ENCODE measurements at regions not wholly inside any gene's neighbourhood (a gene's known extent, or its start where the extent isn't known, plus 50 kb on each side); places are given as distances from the start of the nearest gene placed in this dataset.

- Histone ChIP-seq H3K79me2 (ENCODE audit: insufficient read depth, low read length) (no peaks in the 10 kb centered on the region), H4K20me1 (ENCODE audit: insufficient read depth, low read length) (no peaks in the 10 kb centered on the region), H3K4me2 (replicated peaks; ENCODE audit: extremely low read depth, low read length, poor library complexity, severe bottlenecking) (no peak overlapping the region), H2AFZ (ENCODE audit: insufficient read depth, low read depth, low read length, poor library complexity, severe bottlenecking) (no peak overlapping the region), H3K4me1 (ENCODE audit: control insufficient read depth in 1 of 2, insufficient read depth in 2 of 2, low read length in 2 of 2) (no peaks in the 10 kb centered on the region), H3K4me3 (replicated peaks in 1 of 3; ENCODE audit: low read depth in 2 of 3, low read length in 3 of 3) (no peak overlapping the region), H3K9me3 (replicated peaks in 1 of 2; ENCODE audit: control insufficient read depth in 1 of 2, insufficient read depth in 1 of 2, low read length in 2 of 2) (peaks cover 8 to 15% of the 10 kb centered on the region in 2 donors), H3K27me3 (ENCODE audit: control insufficient read depth in 2 of 2, insufficient read depth in 2 of 2, low read length in 2 of 2) (no peaks in the 10 kb centered on the region), H3K9ac (ENCODE audit: insufficient read depth, low read length, poor library complexity, severe bottlenecking) (no peak overlapping the region), H3K27ac (ENCODE audit: low read depth in 1 of 2, low read length in 2 of 2) (no peak overlapping the region), H3K36me3 (replicated peaks in 1 of 2; ENCODE audit: control insufficient read depth in 1 of 2, insufficient read depth in 2 of 2, low read length in 2 of 2) (no peaks in the 10 kb centered on the region)
- no peak for TF ChIP-seq CTCF (IDR thresholded peaks at IDR 0.05)
- Mint-ChIP-seq H3K27ac (no peak overlapping the region), H3K4me1 (no peaks in the 10 kb centered on the region), H3K27me3 (ENCODE audit: low read depth in 3 of 3) (peaks cover 0 to 2% (median 0%) of the 10 kb centered on the region in 3 donors), H3K4me3 (no peak overlapping the region), H3K9me3 (peaks cover 3 to 18% (median 8%) of the 10 kb centered on the region in 7 donors), H3K36me3 (no peaks in the 10 kb centered on the region)
- DNase-seq: no peak
- intact Hi-C loops (cut with micrococcal nuclease): no loop called here
- 100% methylated on average over 1 of the region's 4 CpGs for WGBS (ENCODE audit: insufficient coverage)
Observed at GRCh38 chr4:164070625-164071024, 576.1 kb downstream of the TMA16 start.

GRCh38 chr4:164081371-164081770, 586.9 kb downstream of the TMA16 start:
- H3K79me2 ChIP-seq (ENCODE audit: insufficient read depth, low read length): no peaks in the 10 kb centered on the region
- no peaks in the 10 kb centered on the region for H3K27me3 ChIP-seq (ENCODE audit: control insufficient read depth in 2 of 2, insufficient read depth in 2 of 2, low read length in 2 of 2)
- no peaks in the 10 kb centered on the region for H3K4me1 ChIP-seq (ENCODE audit: control insufficient read depth in 1 of 2, insufficient read depth in 2 of 2, low read length in 2 of 2)
- H3K9ac ChIP-seq (ENCODE audit: insufficient read depth, low read length, poor library complexity, severe bottlenecking): no peak overlapping the region
- WGBS (ENCODE audit: insufficient coverage): no CpG with 5 or more reads among the region's 1 CpG
- H4K20me1 ChIP-seq (ENCODE audit: insufficient read depth, low read length): no peaks in the 10 kb centered on the region
- DNase-seq: no peak
- TF ChIP-seq CTCF (IDR thresholded peaks at IDR 0.05): no peak
- peaks cover 0 to 2% (median 0%) of the 10 kb centered on the region in 7 donors for H3K9me3 Mint-ChIP-seq
- intact Hi-C loops (cut with micrococcal nuclease): no loop called here
- H3K27ac ChIP-seq (ENCODE audit: low read depth in 1 of 2, low read length in 2 of 2): no peak overlapping the region
- H3K36me3 ChIP-seq (replicated peaks in 1 of 2; ENCODE audit: control insufficient read depth in 1 of 2, insufficient read depth in 2 of 2, low read length in 2 of 2): no peaks in the 10 kb centered on the region
- no peaks in the 10 kb centered on the region for H3K4me1 Mint-ChIP-seq
- H3K4me3 Mint-ChIP-seq: no peak overlapping the region
- H3K36me3 Mint-ChIP-seq: no peaks in the 10 kb centered on the region
- peaks cover 0 to 1% (median 0%) of the 10 kb centered on the region in 3 donors for H3K27me3 Mint-ChIP-seq (ENCODE audit: low read depth in 3 of 3)
- H3K27ac Mint-ChIP-seq: no peak overlapping the region
- no peak overlapping the region for H2AFZ ChIP-seq (ENCODE audit: insufficient read depth, low read depth, low read length, poor library complexity, severe bottlenecking)
- H3K4me2 ChIP-seq (replicated peaks; ENCODE audit: extremely low read depth, low read length, poor library complexity, severe bottlenecking): no peak overlapping the region
- H3K4me3 ChIP-seq (replicated peaks in 1 of 3; ENCODE audit: low read depth in 2 of 3, low read length in 3 of 3): no peak overlapping the region
- no peaks in the 10 kb centered on the region for H3K9me3 ChIP-seq (replicated peaks in 1 of 2; ENCODE audit: control insufficient read depth in 1 of 2, insufficient read depth in 1 of 2, low read length in 2 of 2)

All from CD14-positive monocyte (primary cell).